IgD-negative memory B cell (primary cell): ENCODE measurements at regions not wholly inside any gene's neighbourhood (a gene's known extent, or its start where the extent isn't known, plus 50 kb on each side); places are given as distances from the start of the nearest gene placed in this dataset.

Experiments used
- H3K27ac Mint-ChIP-seq, 3 donors: one replicate each; pipeline ENCODE4 v1.8.0; 2020 to 2022; ENCODE audit warnings: mild to moderate bottlenecking in 3 of 3, mixed read lengths in 3 of 3, moderate library complexity in 1 of 3
- H3K27me3 Mint-ChIP-seq: one replicate; pipeline ENCODE4 v1.8.0; 2021; ENCODE audit warnings: mixed read lengths
- H3K36me3 Mint-ChIP-seq: one replicate; pipeline ENCODE4 v1.8.0; 2020; ENCODE audit warnings: mild to moderate bottlenecking, mixed read lengths
- H3K4me1 Mint-ChIP-seq, 3 donors: one replicate each; pipeline ENCODE4 v1.8.0; 2020 to 2022; ENCODE audit warnings: mixed read lengths in 3 of 3, mild to moderate bottlenecking in 1 of 3
- H3K4me3 Mint-ChIP-seq, 4 donors: one replicate each; pipeline ENCODE4 v1.8.0; 2020 to 2022; ENCODE audit warnings: mild to moderate bottlenecking in 4 of 4, mixed read lengths in 4 of 4, moderate library complexity in 3 of 4
- H3K9me3 Mint-ChIP-seq, 3 donors: one replicate each; pipeline ENCODE4 v1.8.0; 2020 to 2021; ENCODE audit warnings: mixed read lengths in 3 of 3, mild to moderate bottlenecking in 1 of 3

GRCh38 chr1:186572509-186572908 is 107.7 kb downstream of the PTGS2 start:
- no peaks in the 10 kb centered on the region for H3K9me3 Mint-ChIP-seq
- no peaks in the 10 kb centered on the region for H3K27me3 Mint-ChIP-seq
- H3K27ac Mint-ChIP-seq, result no peak overlapping the region
- H3K36me3 Mint-ChIP-seq, result no peaks in the 10 kb centered on the region
- no peak overlapping the region for H3K4me3 Mint-ChIP-seq
- H3K4me1 Mint-ChIP-seq, result no peaks in the 10 kb centered on the region

GRCh38 chr1:186571771-186572170 is 108.5 kb downstream of the PTGS2 start:
- no peaks in the 10 kb centered on the region for H3K9me3 Mint-ChIP-seq
- H3K36me3 Mint-ChIP-seq, result no peaks in the 10 kb centered on the region
- no peak overlapping the region for H3K4me3 Mint-ChIP-seq
- no peak overlapping the region for H3K27ac Mint-ChIP-seq
- no peaks in the 10 kb centered on the region for H3K27me3 Mint-ChIP-seq
- no peaks in the 10 kb centered on the region for H3K4me1 Mint-ChIP-seq

GRCh38 chr1:186569856-186570255 is 108.9 kb upstream of the PDC start:
- Mint-ChIP-seq H3K27ac (no peak overlapping the region), H3K9me3 (no peaks in the 10 kb centered on the region), H3K4me3 (no peak overlapping the region), H3K36me3 (no peaks in the 10 kb centered on the region), H3K27me3 (no peaks in the 10 kb centered on the region), H3K4me1 (no peaks in the 10 kb centered on the region)

- Mint-ChIP-seq H3K4me3 (no peak overlapping the region), H3K27ac (no peak overlapping the region), H3K4me1 (no peaks in the 10 kb centered on the region), H3K36me3 (no peaks in the 10 kb centered on the region), H3K9me3 (no peaks in the 10 kb centered on the region), H3K27me3 (no peaks in the 10 kb centered on the region)
These were observed 107.3 kb upstream of the PDC start for GRCh38 chr1:186568221-186568620.

GRCh38 chr1:186566140-186566855 is 105.4 kb upstream of the PDC start:
- Mint-ChIP-seq H3K9me3 (no peaks in the 10 kb centered on the region), H3K36me3 (no peaks in the 10 kb centered on the region), H3K4me3 (no peak overlapping the region), H3K27me3 (no peaks in the 10 kb centered on the region), H3K27ac (no peak overlapping the region), H3K4me1 (no peaks in the 10 kb centered on the region)

- no peak overlapping the region for H3K27ac Mint-ChIP-seq
- no peaks in the 10 kb centered on the region for H3K27me3 Mint-ChIP-seq
- H3K4me3 Mint-ChIP-seq, result no peak overlapping the region
- no peaks in the 10 kb centered on the region for H3K4me1 Mint-ChIP-seq
- H3K36me3 Mint-ChIP-seq, result no peaks in the 10 kb centered on the region
- H3K9me3 Mint-ChIP-seq, result no peaks in the 10 kb centered on the region
These were observed 103.7 kb upstream of the PDC start for GRCh38 chr1:186564582-186564981.

- H3K27ac Mint-ChIP-seq, result no peak overlapping the region
- no peaks in the 10 kb centered on the region for H3K36me3 Mint-ChIP-seq
- no peaks in the 10 kb centered on the region for H3K9me3 Mint-ChIP-seq
- H3K4me3 Mint-ChIP-seq, result no peak overlapping the region
- no peaks in the 10 kb centered on the region for H3K27me3 Mint-ChIP-seq
- H3K4me1 Mint-ChIP-seq, result no peaks in the 10 kb centered on the region
These were observed 98.7 kb upstream of the PDC start for GRCh38 chr1:186559601-186560116.

GRCh38 chr1:186557147-186557777 is 96.3 kb upstream of the PDC start:
- Mint-ChIP-seq H3K27ac (no peak overlapping the region), H3K36me3 (no peaks in the 10 kb centered on the region), H3K4me3 (no peak overlapping the region), H3K4me1 (no peaks in the 10 kb centered on the region), H3K9me3 (peaks cover 0 to 6% (median 4%) of the 10 kb centered on the region in 3 donors), H3K27me3 (no peaks in the 10 kb centered on the region)

GRCh38 chr1:186550832-186551231 is 89.9 kb upstream of the PDC start:
- peaks cover 2% of the 10 kb centered on the region for H3K36me3 Mint-ChIP-seq
- peaks cover 1% of the 10 kb centered on the region for H3K27me3 Mint-ChIP-seq
- H3K4me1 Mint-ChIP-seq, result no peaks in the 10 kb centered on the region
- H3K9me3 Mint-ChIP-seq, result peaks cover 2 to 10% (median 8%) of the 10 kb centered on the region in 3 donors
- H3K27ac Mint-ChIP-seq, result no peak overlapping the region
- H3K4me3 Mint-ChIP-seq, result no peak overlapping the region

GRCh38 chr1:186541003-186541402 is 80.1 kb upstream of the PDC start:
- H3K4me1 Mint-ChIP-seq, result no peaks in the 10 kb centered on the region
- H3K9me3 Mint-ChIP-seq, result peaks cover 7 to 18% (median 9%) of the 10 kb centered on the region in 3 donors
- peaks cover 2% of the 10 kb centered on the region for H3K36me3 Mint-ChIP-seq
- H3K27me3 Mint-ChIP-seq, result no peaks in the 10 kb centered on the region
- H3K27ac Mint-ChIP-seq, result no peak overlapping the region
- no peak overlapping the region for H3K4me3 Mint-ChIP-seq

GRCh38 chr1:186540521-186540920 is 79.6 kb upstream of the PDC start:
- Mint-ChIP-seq H3K9me3 (peaks cover 7 to 18% (median 9%) of the 10 kb centered on the region in 3 donors), H3K27ac (no peak overlapping the region), H3K27me3 (no peaks in the 10 kb centered on the region), H3K4me3 (no peak overlapping the region), H3K4me1 (no peaks in the 10 kb centered on the region), H3K36me3 (peaks cover 2% of the 10 kb centered on the region)

GRCh38 chr1:186536273-186536890 is 75.5 kb upstream of the PDC start:
- H3K27me3 Mint-ChIP-seq, result no peaks in the 10 kb centered on the region
- peak overlapping the region in 1 of 3 donors; percentile 44 for H3K27ac Mint-ChIP-seq
- H3K36me3 Mint-ChIP-seq, result peaks cover 2% of the 10 kb centered on the region
- peaks cover 0 to 2% (median under 1%) of the 10 kb centered on the region in 3 donors for H3K9me3 Mint-ChIP-seq
- H3K4me3 Mint-ChIP-seq, result no peak overlapping the region
- H3K4me1 Mint-ChIP-seq, result no peaks in the 10 kb centered on the region

- Mint-ChIP-seq H3K36me3 (peaks cover 2% of the 10 kb centered on the region), H3K27ac (no peak overlapping the region), H3K9me3 (peaks cover under 1 to 6% (median 2%) of the 10 kb centered on the region in 3 donors), H3K27me3 (no peaks in the 10 kb centered on the region), H3K4me1 (no peaks in the 10 kb centered on the region), H3K4me3 (no peak overlapping the region)
These were observed 74.6 kb upstream of the PDC start for GRCh38 chr1:186535388-186536133.

- no peak overlapping the region for H3K4me3 Mint-ChIP-seq
- H3K27ac Mint-ChIP-seq, result no peak overlapping the region
- H3K36me3 Mint-ChIP-seq, result peaks cover 3% of the 10 kb centered on the region
- H3K9me3 Mint-ChIP-seq, result peaks cover 0 to 8% (median 4%) of the 10 kb centered on the region in 3 donors
- H3K27me3 Mint-ChIP-seq, result no peaks in the 10 kb centered on the region
- no peaks in the 10 kb centered on the region for H3K4me1 Mint-ChIP-seq
These were observed 73.5 kb upstream of the PDC start for GRCh38 chr1:186534401-186534800.

- H3K36me3 Mint-ChIP-seq, result peaks cover 3% of the 10 kb centered on the region
- H3K4me1 Mint-ChIP-seq, result no peaks in the 10 kb centered on the region
- H3K27me3 Mint-ChIP-seq, result no peaks in the 10 kb centered on the region
- H3K27ac Mint-ChIP-seq, result no peak overlapping the region
- H3K9me3 Mint-ChIP-seq, result peaks cover 0 to 8% (median 4%) of the 10 kb centered on the region in 3 donors
- H3K4me3 Mint-ChIP-seq, result no peak overlapping the region
These were observed 71.6 kb upstream of the PDC start for GRCh38 chr1:186532466-186532865.
